IMR-90 (cell line): ENCODE measurements at regions not wholly inside any gene's neighbourhood (a gene's known extent, or its start where the extent isn't known, plus 50 kb on each side); places are given as distances from the start of the nearest gene placed in this dataset.

Experiments used
- ATAC-seq: fragments of 200-7000 bp; cut with Tn5 transposase; 2 replicates; pipeline ENCODE4 v1.9.1; 2020; ENCODE audit warnings: low read depth, mild to moderate bottlenecking, moderate library complexity
- BruUV-seq: library from RNA; stranded (reverse); fragments of 400-500 nt; replicated peaks from 2 replicates; lab custom pipeline; 2021; lab: Mats Ljungman, UMichigan
- CTCF ChIA-PET: fragments of 300-600 bp; formaldehyde crosslinking; extraction: SDS; loops from one replicate; lab custom pipeline; 2021; ENCODE audit warnings: antibody characterized with exemption; lab: Yijun Ruan, JAX
- POLR2A ChIA-PET: fragments of 300-600 bp; sonication (Branson Sonifier 250); formaldehyde crosslinking; loops from one replicate; lab custom pipeline; 2022; ENCODE audit warnings: antibody characterized with exemption; ENCODE audit not compliant: unreplicated experiment; lab: Charles Lee
- DNase-seq: peaks from one replicate; pipeline ENCODE4 v3.0.0; 2013
- H2AFZ ChIP-seq: replicated peaks from 2 replicates; pipeline ENCODE3; 2013; ENCODE audit warnings: low read length, mild to moderate bottlenecking; ENCODE audit not compliant: poor library complexity
- H2AK5ac ChIP-seq: 2 replicates; pipeline ENCODE4 v1.6.1; 2013; ENCODE audit warnings: low read depth, low read length, inconsistent platforms
- H2AK9ac ChIP-seq: replicated peaks from 2 replicates; pipeline ENCODE3; 2013; ENCODE audit warnings: mild to moderate bottlenecking, low read depth, low read length, moderate library complexity; ENCODE audit not compliant: poor library complexity
- H2BK120ac ChIP-seq: 2 replicates; pipeline ENCODE4 v1.6.1; 2013; ENCODE audit warnings: low read depth, low read length, inconsistent platforms
- H2BK15ac ChIP-seq: 3 replicates; pipeline ENCODE4 v1.6.1; 2013; ENCODE audit warnings: low read depth, low read length, inconsistent platforms
- H2BK20ac ChIP-seq: 2 replicates; pipeline ENCODE4 v1.6.1; 2013; ENCODE audit warnings: low read depth, mild to moderate bottlenecking, inconsistent platforms, low read length, moderate library complexity
- H2BK5ac ChIP-seq: 2 replicates; pipeline ENCODE4 v1.6.1; 2013; ENCODE audit warnings: mild to moderate bottlenecking, low read depth, low read length, inconsistent platforms; ENCODE audit not compliant: poor library complexity, severe bottlenecking
- H3K14ac ChIP-seq: replicated peaks from 2 replicates; pipeline ENCODE4 v1.6.1; 2013; ENCODE audit warnings: low read depth, low read length, inconsistent platforms
- H3K18ac ChIP-seq: 2 replicates; pipeline ENCODE4 v1.6.1; 2013; ENCODE audit warnings: low read depth, low read length, control low read depth
- H3K23ac ChIP-seq: 2 replicates; pipeline ENCODE4 v1.6.1; 2013; ENCODE audit warnings: low read depth, low read length, inconsistent platforms
- H3K27ac ChIP-seq: 2 replicates; pipeline ENCODE4 v1.5.1; 2013; ENCODE audit warnings: mild to moderate bottlenecking, control low read depth, low read length; ENCODE audit not compliant: insufficient read depth
- H3K27me3 ChIP-seq: 2 replicates; pipeline ENCODE4 v1.6.1; 2013; ENCODE audit warnings: low read length; ENCODE audit not compliant: control insufficient read depth, insufficient read depth
- H3K36me3 ChIP-seq: 2 replicates; pipeline ENCODE4 v1.6.1; 2013; ENCODE audit warnings: low read length, mixed read lengths; ENCODE audit not compliant: control insufficient read depth, insufficient read depth
- H3K4ac ChIP-seq: 2 replicates; pipeline ENCODE4 v1.6.1; 2013; ENCODE audit warnings: low read depth, low read length, inconsistent platforms
- H3K4me1 ChIP-seq: 2 replicates; pipeline ENCODE4 v1.6.1; 2013; ENCODE audit warnings: low read length, mixed read lengths; ENCODE audit not compliant: control insufficient read depth, insufficient read depth
- H3K4me2 ChIP-seq: 2 replicates; pipeline ENCODE4 v1.6.1; 2013; ENCODE audit warnings: low read depth, mild to moderate bottlenecking, control low read depth, low read length, moderate library complexity
- H3K4me3 ChIP-seq: 2 replicates; pipeline ENCODE4 v1.5.1; 2013; ENCODE audit warnings: low read depth, mild to moderate bottlenecking, control low read depth, low read length, moderate library complexity; ENCODE audit not compliant: insufficient read depth
- H3K56ac ChIP-seq: 2 replicates; pipeline ENCODE4 v1.6.1; 2013; ENCODE audit warnings: low read length, inconsistent platforms; ENCODE audit not compliant: insufficient read depth; ENCODE audit errors: extremely low read depth
- H3K79me1 ChIP-seq, 2 experiments: 2 replicates each; pipeline ENCODE4 v1.6.1; 2013; ENCODE audit warnings: low read length in 2 of 2, inconsistent platforms in 1 of 2, low read depth in 1 of 2
- H3K9ac ChIP-seq: 2 replicates; pipeline ENCODE4 v1.6.1; 2013; ENCODE audit warnings: low read depth, low read length, control low read depth
- H3K9me1 ChIP-seq: 2 replicates; pipeline ENCODE4 v1.6.1; 2013; ENCODE audit warnings: low read length, inconsistent platforms; ENCODE audit not compliant: insufficient read depth
- H3K9me3 ChIP-seq: 2 replicates; pipeline ENCODE4 v1.6.1; 2013; ENCODE audit warnings: low read length; ENCODE audit not compliant: control insufficient read depth, insufficient read depth
- H4K20me1 ChIP-seq: 2 replicates; pipeline ENCODE4 v1.6.1; 2013; ENCODE audit warnings: low read length, inconsistent platforms; ENCODE audit not compliant: insufficient read depth
- H4K5ac ChIP-seq: 2 replicates; pipeline ENCODE4 v1.6.1; 2013; ENCODE audit warnings: mild to moderate bottlenecking, low read depth, low read length, control low read depth
- H4K8ac ChIP-seq, 2 experiments: 2 replicates each; pipeline ENCODE4 v1.6.1; 2013; ENCODE audit warnings: low read depth in 2 of 2, low read length in 2 of 2, control low read depth in 1 of 2, inconsistent platforms in 1 of 2
- H4K91ac ChIP-seq: 2 replicates; pipeline ENCODE4 v1.6.1; 2013; ENCODE audit warnings: low read depth, low read length, inconsistent platforms; ENCODE audit not compliant: insufficient read depth
- BHLHE40 ChIP-seq: fragments of 150-350 bp; IDR thresholded peaks from 2 replicates; pipeline ENCODE4 v1.6.1; 2016; ENCODE audit warnings: mild to moderate bottlenecking, low read depth, low read length
- CEBPB ChIP-seq: IDR thresholded peaks from 2 replicates; pipeline ENCODE4 v1.6.1; 2012; ENCODE audit warnings: low read depth, low read length, improper control_type of control experiment
- CHD1 ChIP-seq: IDR thresholded peaks from 2 replicates; pipeline ENCODE4 v1.6.1; 2012; ENCODE audit warnings: low read depth, low read length, improper control_type of control experiment
- CTCF ChIP-seq: conservative IDR thresholded peaks from 2 replicates; pipeline ENCODE4 v1.5.1; 2012; ENCODE audit warnings: mild to moderate bottlenecking, low read depth, low read length, improper control_type of control experiment
- ELK1 ChIP-seq: fragments of 150-350 bp; IDR thresholded peaks from 2 replicates; pipeline ENCODE4 v1.6.1; 2016; ENCODE audit warnings: low read depth, mild to moderate bottlenecking, low read length, moderate library complexity, borderline replicate concordance
- FOS ChIP-seq: fragments of 150-350 bp; IDR thresholded peaks from 2 replicates; pipeline ENCODE4 v1.6.1; 2016; ENCODE audit warnings: low read depth, low read length
- MAFK ChIP-seq: IDR thresholded peaks from 2 replicates; pipeline ENCODE4 v1.6.1; 2012; ENCODE audit warnings: low read depth, low read length, improper control_type of control experiment
- MAZ ChIP-seq: IDR thresholded peaks from 2 replicates; pipeline ENCODE4 v1.6.1; 2012; ENCODE audit warnings: low read depth, mild to moderate bottlenecking, low read length, improper control_type of control experiment, moderate library complexity, borderline replicate concordance
- MXI1 ChIP-seq: IDR thresholded peaks from 2 replicates; pipeline ENCODE4 v1.6.1; 2012; ENCODE audit warnings: low read depth, mild to moderate bottlenecking, low read length, moderate library complexity, borderline replicate concordance
- NFE2L2 ChIP-seq: fragments of 150-350 bp; IDR thresholded peaks from 2 replicates; pipeline ENCODE4 v1.6.1; 2016; ENCODE audit warnings: low read depth, mild to moderate bottlenecking, low read length
- POLR2A ChIP-seq: IDR thresholded peaks from 2 replicates; pipeline ENCODE4 v1.6.1; 2012; ENCODE audit warnings: mild to moderate bottlenecking, low read depth, low read length
- RAD21 ChIP-seq: IDR thresholded peaks from 2 replicates; pipeline ENCODE4 v1.6.1; 2012; ENCODE audit warnings: low read length, improper control_type of control experiment
- RCOR1 ChIP-seq: IDR thresholded peaks from 2 replicates; pipeline ENCODE4 v1.6.1; 2012; ENCODE audit warnings: mild to moderate bottlenecking, low read length, improper control_type of control experiment; ENCODE audit not compliant: insufficient replicate concordance
- RFX5 ChIP-seq: IDR thresholded peaks from 2 replicates; pipeline ENCODE4 v1.8.0; 2012; ENCODE audit warnings: low read depth, mild to moderate bottlenecking, low read length, moderate library complexity
- SMC3 ChIP-seq: fragments of 150-350 bp; IDR thresholded peaks from 2 replicates; pipeline ENCODE4 v1.6.1; 2016; ENCODE audit warnings: low read depth, mild to moderate bottlenecking, antibody characterized with exemption, low read length, moderate library complexity
- USF2 ChIP-seq: fragments of 150-350 bp; IDR thresholded peaks from 2 replicates; pipeline ENCODE4 v1.6.1; 2017; ENCODE audit warnings: mild to moderate bottlenecking, antibody characterized with exemption, low read length, low read depth
- WGBS, 2 experiments: methylation state at CpG; one replicate each; pipeline versions ENCODE4 v1.1.5 to v1.1.7; 2013; ENCODE audit warnings: missing lambda C conversion rate in 2 of 2; ENCODE audit not compliant: insufficient read length in 1 of 2; ENCODE audit errors: extremely low coverage in 2 of 2; 5-methylcytosine and 5-hydroxymethylcytosine counted together
- dilution Hi-C: fragments of 300-500 bp; cut with HindIII; formaldehyde crosslinking; loops from one replicate; pipeline ENCODE4 v1.14.3; 2018; ENCODE audit warnings: low sequenced_read_pairs; ENCODE audit not compliant: unreplicated experiment
- in situ Hi-C: fragments of 300-500 bp; cut with MboI; formaldehyde crosslinking; loops from 3 replicates; pipeline ENCODE4 v1.14.3; 2019; ENCODE audit warnings: low sequenced_read_pairs, inconsistent platforms, mixed read lengths
- intact Hi-C: fragments of 100-400 bp; cut with micrococcal nuclease; formaldehyde crosslinking; loops from 2 replicates; pipeline ENCODE4 v1.10.0; 2022

GRCh38 chr9:26781906-26782305 lies 110.7 kb downstream of the CAAP1 start:
- in situ Hi-C loops, result no loop called here
- Histone ChIP-seq H3K14ac (no peak overlapping the region), H3K79me1 (no peaks in the 10 kb centered on the region), H3K4me3 (no peak overlapping the region), H4K5ac (no peak overlapping the region), H4K20me1 (no peaks in the 10 kb centered on the region), H3K56ac (no peak overlapping the region), H3K18ac (no peak overlapping the region), H2BK15ac (no peak overlapping the region), H3K9me3 (no peaks in the 10 kb centered on the region), H2BK5ac (no peak overlapping the region), H3K4ac (no peak overlapping the region), H3K23ac (no peak overlapping the region), H2AFZ (no peak overlapping the region), H2BK120ac (no peak overlapping the region), H3K4me2 (no peak overlapping the region), H3K9me1 (no peaks in the 10 kb centered on the region), H2AK9ac (no peak overlapping the region), H3K4me1 (no peaks in the 10 kb centered on the region), H3K27ac (no peak overlapping the region), H4K8ac (no peak overlapping the region), H4K91ac (no peak overlapping the region), H3K36me3 (no peaks in the 10 kb centered on the region), H2AK5ac (no peak overlapping the region), H3K9ac (no peak overlapping the region), H2BK20ac (no peak overlapping the region), H3K27me3 (no peaks in the 10 kb centered on the region)
- ChIA-PET CTCF (no interaction called here), POLR2A (no interaction called here)
- intact Hi-C loops, result no loop called here
- DNase-seq (no peak), ATAC-seq (no peak)
- WGBS, 2 experiments, result no CpG with 5 or more reads among the region's 1 CpG
- TF ChIP-seq MXI1, result no peak
- no peak for TF ChIP-seq FOS
- no peak for TF ChIP-seq RAD21
- TF ChIP-seq CHD1, result no peak
- TF ChIP-seq MAZ, result no peak
- no peak for TF ChIP-seq POLR2A
- TF ChIP-seq CEBPB, result no peak
- no peak for TF ChIP-seq RCOR1
- TF ChIP-seq BHLHE40, result no peak
- TF ChIP-seq RFX5, result no peak
- no peak for TF ChIP-seq NFE2L2
- TF ChIP-seq ELK1, result no peak
- TF ChIP-seq USF2, result no peak
- TF ChIP-seq MAFK, result no peak
- no peak for TF ChIP-seq CTCF
- TF ChIP-seq SMC3, result no peak
- no TSS peak for BruUV-seq
- dilution Hi-C loops, result no loop called here
